K562 (cell line): ENCODE measurements at regions not wholly inside any gene's neighbourhood (a gene's known extent, or its start where the extent isn't known, plus 50 kb on each side); places are given as distances from the start of the nearest gene placed in this dataset.

Experiments used
- EHMT2 ChIP-seq: fragments of 450-650 bp; IDR thresholded peaks from 2 replicates; pipeline ENCODE4 v1.6.1; 2018; ENCODE audit warnings: antibody characterized with exemption
- EZH2 ChIP-seq: IDR thresholded peaks from 2 replicates; pipeline ENCODE4 v1.6.1; 2012; ENCODE audit warnings: low read depth, mild to moderate bottlenecking, inconsistent platforms, low read length, borderline replicate concordance
- HNRNPUL1 ChIP-seq: fragments of 200-400 bp; formaldehyde crosslinking; IDR thresholded peaks from 2 replicates; pipeline ENCODE4 v1.6.1; 2017; ENCODE audit warnings: low read length
- RAD51 ChIP-seq: fragments of 450-650 bp; IDR thresholded peaks from 2 replicates; pipeline ENCODE4 v1.7.1; 2016; ENCODE audit warnings: low read depth, mild to moderate bottlenecking, borderline replicate concordance
- TFE3 ChIP-seq: fragments of 450-650 bp; formaldehyde crosslinking; IDR thresholded peaks from 2 replicates; pipeline ENCODE4 v1.4.0; 2020; ENCODE audit warnings: mild to moderate bottlenecking, mixed read lengths
- TRIM28 ChIP-seq: fragments of 450-650 bp; IDR thresholded peaks from 2 replicates; pipeline ENCODE4 v1.6.1; 2017
- ZC3H8 ChIP-seq: fragments of 450-650 bp; IDR thresholded peaks from 2 replicates; pipeline ENCODE4 v1.6.1; 2017
- ZNF431 ChIP-seq: sonication (generic); formaldehyde crosslinking; IDR thresholded peaks from 2 replicates; pipeline ENCODE4 v1.8.0; 2022; ENCODE audit warnings: mild to moderate bottlenecking, missing genetic modification reagents
- TF ChIP-seq, protein P1 (sequence below): sonication (generic); formaldehyde crosslinking; IDR thresholded peaks from 2 replicates; pipeline ENCODE4 v1.8.0; 2023; ENCODE audit warnings: missing genetic modification reagents, mild to moderate bottlenecking, borderline replicate concordance
- TF ChIP-seq, protein P2 (sequence below): sonication (generic); IDR thresholded peaks from 2 replicates; pipeline ENCODE4 v1.6.1; 2016

DNA sequence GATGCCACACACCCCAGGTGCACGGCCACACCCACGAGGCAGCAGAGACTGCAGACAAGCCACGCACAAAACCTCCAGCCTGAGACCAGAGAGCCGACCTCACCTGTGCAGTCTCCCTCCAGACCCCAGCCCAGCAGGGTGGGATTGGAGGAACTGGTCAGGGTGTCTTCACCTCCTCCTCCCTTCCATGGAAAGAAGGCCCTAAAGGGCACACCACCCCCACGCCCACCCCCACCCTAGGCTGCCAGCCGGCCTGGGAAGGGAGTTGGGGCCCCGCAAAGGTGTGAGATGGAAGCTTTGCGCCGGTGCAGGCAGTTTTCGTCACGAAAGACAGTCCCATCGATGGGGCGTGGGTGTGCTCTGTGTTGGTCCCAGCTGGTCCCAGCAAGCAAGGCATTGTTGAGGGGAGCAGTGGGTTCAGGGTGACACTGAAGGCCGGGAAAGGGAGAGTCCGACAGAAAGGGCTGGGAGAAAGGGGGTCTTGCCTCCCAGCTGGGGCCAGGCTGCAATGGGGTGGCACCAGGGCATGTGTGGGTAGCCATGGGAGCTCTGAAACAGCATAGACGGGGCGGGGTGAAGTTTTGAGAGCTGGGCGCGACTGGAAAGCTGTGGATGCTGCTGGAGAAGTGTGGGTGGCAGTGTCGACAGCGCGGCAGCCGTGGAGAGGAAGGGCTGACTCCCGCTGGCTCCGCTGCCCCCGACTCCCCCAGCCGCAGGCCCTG, 349.2 kb downstream of the GLRX3 start (continued):
- TF ChIP-seq, protein P1, sequence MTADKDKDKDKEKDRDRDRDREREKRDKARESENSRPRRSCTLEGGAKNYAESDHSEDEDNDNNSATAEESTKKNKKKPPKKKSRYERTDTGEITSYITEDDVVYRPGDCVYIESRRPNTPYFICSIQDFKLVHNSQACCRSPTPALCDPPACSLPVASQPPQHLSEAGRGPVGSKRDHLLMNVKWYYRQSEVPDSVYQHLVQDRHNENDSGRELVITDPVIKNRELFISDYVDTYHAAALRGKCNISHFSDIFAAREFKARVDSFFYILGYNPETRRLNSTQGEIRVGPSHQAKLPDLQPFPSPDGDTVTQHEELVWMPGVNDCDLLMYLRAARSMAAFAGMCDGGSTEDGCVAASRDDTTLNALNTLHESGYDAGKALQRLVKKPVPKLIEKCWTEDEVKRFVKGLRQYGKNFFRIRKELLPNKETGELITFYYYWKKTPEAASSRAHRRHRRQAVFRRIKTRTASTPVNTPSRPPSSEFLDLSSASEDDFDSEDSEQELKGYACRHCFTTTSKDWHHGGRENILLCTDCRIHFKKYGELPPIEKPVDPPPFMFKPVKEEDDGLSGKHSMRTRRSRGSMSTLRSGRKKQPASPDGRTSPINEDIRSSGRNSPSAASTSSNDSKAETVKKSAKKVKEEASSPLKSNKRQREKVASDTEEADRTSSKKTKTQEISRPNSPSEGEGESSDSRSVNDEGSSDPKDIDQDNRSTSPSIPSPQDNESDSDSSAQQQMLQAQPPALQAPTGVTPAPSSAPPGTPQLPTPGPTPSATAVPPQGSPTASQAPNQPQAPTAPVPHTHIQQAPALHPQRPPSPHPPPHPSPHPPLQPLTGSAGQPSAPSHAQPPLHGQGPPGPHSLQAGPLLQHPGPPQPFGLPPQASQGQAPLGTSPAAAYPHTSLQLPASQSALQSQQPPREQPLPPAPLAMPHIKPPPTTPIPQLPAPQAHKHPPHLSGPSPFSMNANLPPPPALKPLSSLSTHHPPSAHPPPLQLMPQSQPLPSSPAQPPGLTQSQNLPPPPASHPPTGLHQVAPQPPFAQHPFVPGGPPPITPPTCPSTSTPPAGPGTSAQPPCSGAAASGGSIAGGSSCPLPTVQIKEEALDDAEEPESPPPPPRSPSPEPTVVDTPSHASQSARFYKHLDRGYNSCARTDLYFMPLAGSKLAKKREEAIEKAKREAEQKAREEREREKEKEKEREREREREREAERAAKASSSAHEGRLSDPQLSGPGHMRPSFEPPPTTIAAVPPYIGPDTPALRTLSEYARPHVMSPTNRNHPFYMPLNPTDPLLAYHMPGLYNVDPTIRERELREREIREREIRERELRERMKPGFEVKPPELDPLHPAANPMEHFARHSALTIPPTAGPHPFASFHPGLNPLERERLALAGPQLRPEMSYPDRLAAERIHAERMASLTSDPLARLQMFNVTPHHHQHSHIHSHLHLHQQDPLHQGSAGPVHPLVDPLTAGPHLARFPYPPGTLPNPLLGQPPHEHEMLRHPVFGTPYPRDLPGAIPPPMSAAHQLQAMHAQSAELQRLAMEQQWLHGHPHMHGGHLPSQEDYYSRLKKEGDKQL (CRISPR knock-in tag) = no peak
- TF ChIP-seq HNRNPUL1 (no peak), TRIM28 (no peak), RAD51 (no peak), ZNF431 (CRISPR knock-in tag) (no peak), ZC3H8 (no peak), EHMT2 (no peak), EZH2 (no peak), TFE3 (CRISPR knock-in tag) (no peak)
- TF ChIP-seq, protein P2, sequence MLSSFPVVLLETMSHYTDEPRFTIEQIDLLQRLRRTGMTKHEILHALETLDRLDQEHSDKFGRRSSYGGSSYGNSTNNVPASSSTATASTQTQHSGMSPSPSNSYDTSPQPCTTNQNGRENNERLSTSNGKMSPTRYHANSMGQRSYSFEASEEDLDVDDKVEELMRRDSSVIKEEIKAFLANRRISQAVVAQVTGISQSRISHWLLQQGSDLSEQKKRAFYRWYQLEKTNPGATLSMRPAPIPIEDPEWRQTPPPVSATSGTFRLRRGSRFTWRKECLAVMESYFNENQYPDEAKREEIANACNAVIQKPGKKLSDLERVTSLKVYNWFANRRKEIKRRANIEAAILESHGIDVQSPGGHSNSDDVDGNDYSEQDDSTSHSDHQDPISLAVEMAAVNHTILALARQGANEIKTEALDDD = no peak
